ENCODE measurements at regions not wholly inside any gene's neighbourhood (a gene's known extent, or its start where the extent isn't known, plus 50 kb on each side); places are given as distances from the start of the nearest gene placed in this dataset.
"Not testable (repeated sequence)": the region's sequence is repeated elsewhere in the genome, so short reads cannot be mapped to it uniquely, and the experiment has no call there.

DNA sequence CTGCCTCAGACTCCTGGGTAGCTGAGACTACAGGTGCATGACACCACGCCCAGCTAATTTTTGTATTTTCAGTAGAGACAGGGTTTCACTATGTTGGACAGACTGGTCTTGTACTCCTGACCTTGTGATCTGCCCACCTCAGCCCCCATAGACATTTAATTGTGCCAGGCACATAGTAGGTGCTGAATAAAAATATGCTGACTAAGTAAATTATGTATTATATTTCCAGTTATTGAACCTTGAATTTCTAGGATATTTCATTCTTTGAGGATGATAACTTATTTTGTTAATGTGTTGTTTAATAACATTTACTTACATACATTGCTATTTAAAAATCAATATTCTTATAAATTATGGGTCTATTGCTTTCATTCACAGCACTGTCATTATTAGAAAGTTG is 190.4 kb upstream of the LRRTM4 start:
- no peak for DNase-seq (ENCODE audit: extremely low read depth in 1 of 11, low read depth in 9 of 11, low spot score in 4 of 11)

DNA sequence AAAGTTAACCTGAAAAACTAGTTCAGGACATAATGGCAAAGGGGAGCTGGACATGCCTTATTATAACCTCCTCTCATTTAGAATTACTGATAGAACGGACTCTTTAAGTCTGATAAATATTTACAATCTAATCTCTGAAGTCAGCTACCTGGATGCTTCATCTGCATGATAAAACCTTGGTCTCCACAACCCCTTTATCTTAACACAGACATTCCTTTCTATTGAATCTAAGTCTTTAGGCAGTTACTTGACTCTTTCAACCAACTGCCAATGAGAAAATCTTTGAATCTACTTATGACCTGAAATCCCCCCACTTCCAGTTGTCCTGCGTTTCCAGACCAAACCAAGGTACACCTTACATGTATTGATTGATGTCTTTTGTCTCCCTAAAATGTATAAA is 191.2 kb upstream of the LRRTM4 start:
- no peak for DNase-seq (ENCODE audit: extremely low read depth in 1 of 11, low read depth in 9 of 11, low spot score in 4 of 11)

DNA sequence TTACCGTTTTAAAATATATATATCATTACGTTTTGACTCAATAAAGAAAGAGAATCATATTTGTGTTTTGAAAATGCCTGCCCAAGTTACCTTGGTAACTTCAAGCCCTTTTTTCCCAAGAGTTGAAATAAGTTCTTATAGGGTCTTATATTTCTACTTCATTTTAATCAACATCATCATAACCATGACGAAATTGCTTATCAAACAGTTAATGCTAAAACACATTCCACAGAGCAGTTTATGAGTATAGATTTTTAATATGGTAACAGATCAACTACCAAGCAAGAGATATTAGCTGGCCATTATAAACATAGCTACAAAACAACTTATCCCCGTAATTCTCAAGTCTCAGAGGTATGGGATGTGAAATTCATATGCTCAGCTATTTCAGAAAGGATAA is 197.9 kb upstream of the LRRTM4 start:
- no peak for DNase-seq (ENCODE audit: extremely low read depth in 1 of 11, low read depth in 9 of 11, low spot score in 4 of 11)

DNA sequence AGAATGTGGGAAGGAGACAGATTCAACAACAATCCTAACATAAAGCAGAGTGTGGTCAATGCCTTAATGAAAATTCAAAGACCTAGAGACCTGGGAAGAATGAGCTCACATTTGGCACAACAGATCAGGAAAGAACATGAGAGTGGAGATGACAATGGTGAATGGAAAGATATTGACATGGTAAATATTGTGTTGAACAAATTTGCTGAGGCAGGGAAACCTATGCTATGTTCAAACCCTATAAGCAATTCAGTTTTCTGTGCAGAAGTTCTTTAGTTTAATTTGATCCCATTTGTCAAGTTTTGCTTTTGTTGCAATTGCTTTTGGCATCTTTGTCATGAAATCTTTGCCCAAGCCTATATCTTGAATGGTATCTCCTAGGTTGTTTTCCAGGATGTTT is 199.4 kb upstream of the LRRTM4 start:
- no peak for DNase-seq (ENCODE audit: extremely low read depth in 1 of 11, low read depth in 9 of 11, low spot score in 4 of 11)

DNA sequence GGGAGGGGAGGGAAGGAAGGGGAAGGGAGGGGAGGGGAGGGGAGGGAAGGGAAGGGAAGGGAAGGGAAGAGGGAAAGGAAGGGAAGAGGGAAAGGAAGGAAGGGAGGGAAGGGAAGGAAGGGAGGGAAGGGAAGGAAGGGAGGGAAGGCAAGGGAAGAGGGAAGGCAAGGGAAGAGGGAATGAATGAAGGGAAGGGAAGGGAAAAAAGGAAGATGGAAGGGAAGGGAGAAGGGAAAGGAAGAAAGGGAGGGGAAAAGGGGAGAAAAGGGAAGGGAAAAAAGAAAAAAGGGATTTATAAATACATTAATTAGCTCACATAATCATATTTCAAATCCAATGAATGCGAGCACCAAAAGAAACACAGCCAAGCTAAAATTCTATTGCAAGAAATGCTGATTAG is 202.9 kb upstream of the LRRTM4 start:
- DNase-seq (ENCODE audit: extremely low read depth in 1 of 11, low read depth in 9 of 11, low spot score in 4 of 11), result no peak

DNA sequence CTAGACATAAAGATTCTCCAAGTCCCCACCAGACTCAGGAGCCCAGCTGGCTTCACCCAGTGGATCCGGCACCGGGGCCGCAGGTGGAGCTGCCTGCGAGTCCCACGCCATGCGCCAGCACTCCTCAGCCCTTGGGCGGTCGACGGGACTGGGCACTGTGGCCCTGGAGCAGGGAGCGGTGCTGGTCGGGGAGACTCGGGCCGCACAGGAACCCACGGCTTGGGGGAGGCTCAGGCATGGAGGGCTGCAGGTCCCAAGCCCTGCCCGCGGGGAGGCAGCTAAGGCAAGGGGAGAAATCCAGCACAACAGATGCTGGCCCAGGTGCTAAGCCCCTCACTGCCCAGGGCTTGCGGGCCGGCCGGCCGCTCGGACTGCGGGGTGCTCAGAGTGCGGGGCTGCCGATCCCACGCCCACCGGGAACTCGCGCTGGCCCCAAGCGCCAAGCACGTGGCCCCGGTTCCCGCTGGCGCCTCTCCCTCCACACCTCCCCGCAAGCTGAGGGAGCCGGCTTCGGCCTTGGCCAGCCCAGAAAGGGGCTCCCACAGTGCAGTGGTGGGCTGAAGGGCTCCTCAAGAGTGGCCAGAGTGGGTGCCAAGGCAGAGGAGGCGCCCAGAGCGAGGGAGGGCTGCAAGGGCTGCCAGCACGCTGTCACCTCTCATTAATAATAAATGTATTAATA is 212.6 kb upstream of the LRRTM4 start:
- DNase-seq (ENCODE audit: extremely low read depth in 1 of 11, low read depth in 9 of 11, low spot score in 4 of 11), result not testable (repeated sequence)

DNA sequence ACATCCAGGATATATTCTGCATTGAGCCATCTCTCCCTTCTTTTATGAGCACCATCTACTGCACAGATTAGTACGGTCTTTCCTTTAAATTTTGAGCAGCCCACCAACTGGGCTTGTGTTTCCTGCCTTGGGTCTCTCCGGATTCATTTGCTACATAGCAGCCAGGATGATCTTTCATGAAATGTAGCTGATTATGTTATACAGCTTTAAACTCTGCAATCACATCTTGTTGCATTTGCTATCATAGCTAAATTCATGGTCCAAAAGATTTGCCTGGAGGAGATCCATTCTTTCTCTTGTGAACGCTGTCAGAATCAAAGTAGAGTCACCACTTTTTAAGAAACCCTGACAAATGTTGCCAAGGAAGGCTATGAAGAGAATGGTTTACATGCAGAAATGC is 215.1 kb upstream of the LRRTM4 start:
- no peak for DNase-seq (ENCODE audit: extremely low read depth in 1 of 11, low read depth in 9 of 11, low spot score in 4 of 11)

DNA sequence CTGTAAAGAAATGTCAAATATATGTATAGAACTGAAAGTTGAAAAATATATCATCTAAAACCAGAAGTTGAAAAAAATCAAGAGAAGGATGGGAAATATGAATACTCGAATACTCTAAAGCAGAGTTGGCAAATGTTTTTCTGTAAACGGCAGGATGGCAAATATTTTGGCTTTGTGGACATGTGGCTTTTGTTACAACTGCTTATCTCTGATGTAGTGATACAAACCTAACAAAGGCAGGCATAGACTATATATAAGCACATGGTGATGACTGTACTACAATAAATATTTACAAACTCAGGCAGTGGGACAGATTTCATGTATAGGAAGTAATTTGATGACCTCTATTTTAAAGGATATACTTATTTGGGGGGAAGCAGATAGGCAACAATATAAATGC is 224.6 kb upstream of the LRRTM4 start:
- DNase-seq (ENCODE audit: extremely low read depth in 1 of 11, low read depth in 9 of 11, low spot score in 4 of 11), result no peak

DNA sequence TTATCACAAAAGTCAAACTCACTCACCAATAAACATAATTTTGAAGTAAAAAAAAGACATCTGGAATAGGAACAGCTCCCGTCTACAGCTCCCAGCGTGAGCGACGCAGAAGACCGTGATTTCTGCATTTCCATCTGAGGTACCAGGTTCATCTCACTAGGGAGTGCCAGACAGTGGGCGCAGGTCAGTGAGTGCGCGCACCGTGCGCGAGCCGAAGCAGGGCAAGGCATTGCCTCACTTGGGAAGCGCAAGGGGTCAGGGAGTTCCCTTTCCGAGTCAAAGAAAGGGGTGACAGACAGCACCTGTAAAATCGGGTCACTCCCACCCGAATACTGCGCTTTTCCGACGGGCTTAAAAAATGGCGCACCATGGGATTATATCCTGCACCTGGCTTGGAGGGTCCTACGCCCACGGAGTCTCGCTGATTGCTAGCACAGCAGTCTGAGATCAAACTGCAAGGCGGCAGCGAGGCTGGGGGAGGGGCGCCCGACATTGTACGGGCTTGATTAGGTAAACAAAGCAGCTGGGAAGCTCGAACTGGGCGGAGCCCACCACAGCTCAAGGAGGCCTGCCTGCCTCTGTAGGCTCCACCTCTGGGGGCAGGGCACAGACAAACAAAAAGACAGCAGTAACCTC is 231.7 kb upstream of the LRRTM4 start:
- DNase-seq (ENCODE audit: extremely low read depth in 1 of 11, low read depth in 9 of 11, low spot score in 4 of 11), result not testable (repeated sequence)

DNA sequence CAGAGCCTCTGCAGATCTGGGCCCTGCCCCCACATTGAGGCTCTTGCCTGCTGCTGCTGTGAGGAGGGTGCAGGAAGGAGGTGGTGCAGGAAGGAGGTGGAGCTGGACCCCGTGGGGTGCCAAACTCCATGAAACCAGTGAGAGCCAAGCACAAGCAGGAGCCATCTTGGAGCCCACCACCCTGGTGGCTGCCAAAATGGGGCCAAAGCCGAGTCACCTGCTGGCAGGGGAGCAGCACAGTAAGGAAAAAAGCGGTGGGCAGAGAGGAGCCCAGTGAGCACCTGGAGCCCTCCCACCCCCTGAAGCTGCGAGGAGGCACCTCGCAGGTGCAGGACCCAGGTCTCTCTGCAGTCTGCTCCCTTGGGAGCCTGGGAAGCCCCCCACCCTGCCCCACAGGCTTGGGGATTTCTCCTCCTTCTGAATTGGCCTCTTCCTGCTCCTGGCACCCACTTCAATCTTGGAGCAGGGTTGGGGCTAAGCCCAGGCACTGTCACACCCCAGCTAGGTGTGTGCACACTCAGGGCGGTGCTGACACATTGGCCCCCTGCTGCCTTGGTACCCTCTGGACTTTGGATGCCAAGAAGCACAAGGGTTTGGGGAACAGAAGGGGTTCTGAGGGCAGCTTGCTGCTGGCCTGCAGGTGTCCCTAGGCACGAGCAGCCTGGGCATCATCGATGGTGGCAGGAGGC is 245.4 kb upstream of the LRRTM4 start:
- DNase-seq (ENCODE audit: extremely low read depth in 1 of 11, low read depth in 9 of 11, low spot score in 4 of 11), result no peak

DNA sequence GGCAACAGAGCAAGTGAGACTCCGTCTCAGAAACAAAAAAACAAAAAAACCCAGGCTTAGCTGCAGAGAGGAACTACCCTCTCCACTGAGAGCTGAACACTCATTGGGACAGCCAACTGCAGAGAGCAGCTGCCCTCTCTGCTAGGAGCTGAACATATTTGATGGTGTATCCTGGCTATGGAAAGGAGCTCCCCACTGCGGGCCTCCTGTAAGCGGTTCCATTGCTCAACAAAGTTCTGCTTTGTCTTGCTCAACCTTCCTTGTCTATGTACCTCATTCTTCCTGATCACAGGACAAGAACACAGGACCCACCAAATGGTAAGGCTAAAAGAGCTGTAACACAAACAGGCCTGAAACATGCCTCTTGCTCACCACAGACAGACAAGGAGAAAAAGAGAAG is 246.3 kb upstream of the LRRTM4 start:
- no peak for DNase-seq (ENCODE audit: extremely low read depth in 1 of 11, low read depth in 9 of 11, low spot score in 4 of 11)

DNA sequence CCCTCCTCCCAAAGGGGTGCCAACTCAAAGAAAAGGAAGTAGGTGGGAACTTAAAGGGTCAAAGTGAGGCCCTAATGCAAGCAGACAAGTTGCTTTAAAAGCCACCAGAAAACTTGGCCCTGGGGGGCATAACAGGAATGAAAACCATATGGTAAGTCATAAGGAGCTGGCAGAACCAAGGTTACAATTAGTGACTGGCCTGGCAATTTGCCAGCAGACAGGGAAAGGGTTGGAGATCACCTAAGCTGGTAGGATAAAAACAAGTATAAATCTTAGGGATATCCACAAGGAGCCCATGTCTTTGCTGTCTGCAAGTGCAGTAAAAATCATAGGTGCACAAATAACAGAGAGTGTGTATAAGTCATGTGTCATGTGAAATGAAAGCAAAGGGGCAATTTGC is 256.7 kb upstream of the LRRTM4 start:
- DNase-seq (ENCODE audit: extremely low read depth in 1 of 11, low read depth in 9 of 11, low spot score in 4 of 11), result no peak

DNA sequence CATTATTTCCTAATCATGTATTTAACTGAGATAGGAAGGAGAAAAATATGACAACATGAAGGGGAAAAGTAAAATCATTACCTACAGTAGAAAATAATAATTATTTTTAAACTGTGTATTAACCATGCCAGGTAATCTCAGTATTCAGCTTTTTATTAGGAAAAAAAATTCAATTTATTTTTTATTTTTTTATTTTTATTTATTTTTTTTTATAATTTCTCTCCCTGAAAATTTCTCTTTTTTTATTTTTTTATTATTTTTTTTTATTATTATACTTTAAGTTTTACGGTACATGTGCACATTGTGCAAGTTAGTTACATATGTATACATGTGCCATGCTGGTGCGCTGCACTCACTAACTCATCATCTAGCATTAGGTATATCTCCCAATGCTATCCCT is 271.3 kb upstream of the LRRTM4 start:
- not testable (repeated sequence) for DNase-seq (ENCODE audit: extremely low read depth in 1 of 11, low read depth in 9 of 11, low spot score in 4 of 11)

DNA sequence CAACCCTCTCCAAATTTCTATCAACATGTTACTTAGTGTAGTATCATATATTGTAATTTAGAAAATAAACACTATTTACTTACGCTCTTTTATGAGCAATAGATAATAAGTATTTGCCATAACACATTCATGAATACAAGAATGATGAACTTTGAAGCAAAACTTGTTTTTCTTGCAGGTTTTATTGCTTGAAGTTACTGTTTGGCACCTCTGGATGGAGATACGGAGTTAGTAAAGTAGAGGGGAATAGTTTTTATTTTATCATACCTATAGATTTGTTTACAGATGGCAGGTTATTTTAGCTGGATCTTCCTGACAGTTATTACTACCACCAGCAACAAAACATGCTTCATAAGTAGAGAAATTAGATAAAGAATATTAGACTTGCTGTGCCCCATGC is 274.2 kb upstream of the LRRTM4 start:
- DNase-seq (ENCODE audit: extremely low read depth in 1 of 11, low read depth in 9 of 11, low spot score in 4 of 11), result no peak

DNA sequence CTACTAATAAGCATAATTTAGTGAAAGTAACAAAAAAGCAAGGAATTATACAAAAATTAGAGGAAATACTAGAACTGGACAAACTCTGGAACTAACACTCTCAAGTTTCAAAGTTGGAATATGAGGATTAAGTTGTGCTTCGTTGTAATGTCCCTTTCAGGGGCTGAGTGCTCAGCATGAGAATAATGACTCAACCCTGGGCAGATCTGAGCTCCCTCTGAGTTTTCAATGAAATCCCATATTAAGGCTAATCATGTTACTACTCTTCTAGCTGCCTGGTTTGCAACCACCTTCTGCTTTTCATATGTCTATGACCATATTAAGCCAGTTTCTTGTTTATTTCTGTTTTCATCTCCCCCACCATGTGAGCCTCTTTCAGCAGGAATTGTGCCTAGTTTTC is 274.9 kb upstream of the LRRTM4 start:
- no peak for DNase-seq (ENCODE audit: extremely low read depth in 1 of 11, low read depth in 9 of 11, low spot score in 4 of 11)

DNA sequence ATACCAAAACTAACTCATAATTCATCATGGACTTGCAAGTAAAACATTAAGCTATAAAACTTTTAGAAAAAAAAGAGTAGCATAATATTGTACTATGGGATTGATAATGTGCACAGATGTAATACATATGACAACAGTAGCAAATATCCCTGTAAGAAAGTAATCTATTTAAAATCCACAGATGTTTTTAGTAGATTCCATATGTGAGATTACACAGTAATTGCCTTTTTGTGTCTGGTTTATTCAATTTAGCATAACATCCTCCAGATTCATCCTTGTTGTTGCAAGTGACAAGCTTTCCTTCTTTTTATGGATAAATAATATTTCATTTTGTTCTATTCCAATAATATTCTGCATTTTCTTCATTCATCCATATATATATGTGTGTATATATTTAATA is 278.2 kb upstream of the LRRTM4 start:
- DNase-seq (ENCODE audit: extremely low read depth in 1 of 11, low read depth in 9 of 11, low spot score in 4 of 11), result no peak

DNA sequence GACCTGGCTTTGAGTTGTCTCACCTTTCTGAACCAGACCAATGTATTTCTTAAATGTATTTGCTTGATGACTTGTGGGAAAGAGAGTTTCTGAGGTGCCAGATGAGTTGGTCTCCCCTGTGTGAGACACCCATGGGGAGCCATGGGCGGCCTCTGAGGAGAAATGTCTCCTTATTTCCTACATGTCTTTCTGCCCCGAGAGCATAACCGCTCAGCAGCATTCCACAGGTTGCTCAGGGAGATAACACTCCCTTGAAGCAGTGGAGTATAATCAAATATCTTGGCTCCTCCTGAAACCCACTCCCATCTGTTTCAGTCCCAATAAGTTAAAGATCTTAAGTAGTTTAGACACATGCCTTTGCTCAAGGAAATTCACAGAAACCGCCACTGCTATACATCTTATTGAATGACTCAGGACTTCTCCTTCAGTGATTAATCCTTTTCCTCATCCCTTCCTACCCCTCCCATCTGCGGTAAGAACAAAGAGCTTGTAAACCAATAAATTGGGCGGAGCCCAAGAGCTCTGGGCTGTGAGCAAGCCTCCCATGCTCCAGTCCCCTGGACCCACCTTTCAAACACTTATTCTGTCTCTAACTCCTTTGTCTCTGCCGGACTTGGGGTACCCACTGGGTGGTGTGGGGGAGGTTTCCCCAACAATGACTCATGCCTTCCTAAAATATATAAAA is 285.5 kb upstream of the LRRTM4 start:
- DNase-seq (ENCODE audit: extremely low read depth in 1 of 11, low read depth in 9 of 11, low spot score in 4 of 11), result no peak

DNA sequence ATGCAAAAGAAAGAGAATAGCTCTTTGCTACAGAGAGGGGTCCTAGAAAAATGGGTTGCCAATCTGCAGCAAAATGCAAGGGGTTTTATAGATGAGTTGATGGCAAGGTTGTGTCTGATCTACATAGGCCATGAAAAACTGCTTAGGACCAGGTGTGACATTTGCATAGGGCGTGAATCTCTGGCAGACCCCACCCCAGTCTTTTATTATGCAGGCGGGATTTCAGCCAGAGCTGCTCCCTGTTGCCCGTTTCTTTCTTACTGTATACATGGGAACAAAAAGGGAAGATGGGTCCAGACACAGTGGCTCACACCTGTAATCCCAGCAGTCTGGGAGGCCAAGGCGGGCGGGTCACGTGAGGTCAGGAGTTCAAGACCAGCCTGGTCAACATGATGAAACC is 286.4 kb upstream of the LRRTM4 start:
- DNase-seq (ENCODE audit: extremely low read depth in 1 of 11, low read depth in 9 of 11, low spot score in 4 of 11), result no peak

DNA sequence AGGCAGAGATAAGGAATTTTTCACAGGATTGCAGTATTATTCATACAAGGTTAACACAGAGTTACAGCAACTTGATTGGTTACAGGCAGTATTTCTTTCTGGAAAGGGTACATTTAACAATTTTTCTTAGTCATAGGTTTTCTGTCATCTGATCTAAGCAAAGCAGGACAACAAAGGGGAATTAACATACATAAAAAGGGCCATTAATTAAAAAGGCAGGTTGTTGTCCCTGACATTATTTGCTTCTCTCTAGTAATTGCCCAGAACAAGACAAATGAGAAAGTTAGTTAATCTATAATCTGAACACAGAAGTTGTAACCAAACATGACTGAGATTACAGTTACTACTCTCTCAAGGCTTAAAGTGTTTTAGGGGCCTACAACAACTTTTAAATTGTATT is 291.4 kb upstream of the LRRTM4 start:
- DNase-seq (ENCODE audit: extremely low read depth in 1 of 11, low read depth in 9 of 11, low spot score in 4 of 11), result no peak

DNA sequence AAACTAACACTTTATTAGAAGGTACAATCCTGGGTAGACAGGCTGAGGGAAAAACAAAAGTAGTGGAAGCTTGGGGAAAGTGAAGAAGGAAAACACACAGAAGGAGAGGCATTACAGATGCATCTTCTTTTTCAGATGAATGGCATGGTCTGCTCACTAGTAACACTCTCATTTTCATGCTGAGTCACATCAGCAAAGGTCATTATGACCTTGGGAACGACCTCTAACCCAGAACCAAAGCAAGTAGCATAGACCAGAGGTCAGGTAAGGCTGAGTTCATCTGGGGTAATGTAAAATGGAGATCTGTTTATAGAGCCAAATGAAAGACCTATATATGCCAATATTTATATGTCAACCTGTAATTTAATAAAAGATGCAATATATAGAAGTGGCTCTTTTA is 294.4 kb upstream of the LRRTM4 start:
- no peak for DNase-seq (ENCODE audit: extremely low read depth in 1 of 11, low read depth in 9 of 11, low spot score in 4 of 11)
